ENCODE measurements at regions not wholly inside any gene's neighbourhood (a gene's known extent, or its start where the extent isn't known, plus 50 kb on each side); places are given as distances from the start of the nearest gene placed in this dataset.

GRCh38 chr4:151618858-151619257, 141.9 kb downstream of the GATB start:
- TF ChIP-seq, protein P1, sequence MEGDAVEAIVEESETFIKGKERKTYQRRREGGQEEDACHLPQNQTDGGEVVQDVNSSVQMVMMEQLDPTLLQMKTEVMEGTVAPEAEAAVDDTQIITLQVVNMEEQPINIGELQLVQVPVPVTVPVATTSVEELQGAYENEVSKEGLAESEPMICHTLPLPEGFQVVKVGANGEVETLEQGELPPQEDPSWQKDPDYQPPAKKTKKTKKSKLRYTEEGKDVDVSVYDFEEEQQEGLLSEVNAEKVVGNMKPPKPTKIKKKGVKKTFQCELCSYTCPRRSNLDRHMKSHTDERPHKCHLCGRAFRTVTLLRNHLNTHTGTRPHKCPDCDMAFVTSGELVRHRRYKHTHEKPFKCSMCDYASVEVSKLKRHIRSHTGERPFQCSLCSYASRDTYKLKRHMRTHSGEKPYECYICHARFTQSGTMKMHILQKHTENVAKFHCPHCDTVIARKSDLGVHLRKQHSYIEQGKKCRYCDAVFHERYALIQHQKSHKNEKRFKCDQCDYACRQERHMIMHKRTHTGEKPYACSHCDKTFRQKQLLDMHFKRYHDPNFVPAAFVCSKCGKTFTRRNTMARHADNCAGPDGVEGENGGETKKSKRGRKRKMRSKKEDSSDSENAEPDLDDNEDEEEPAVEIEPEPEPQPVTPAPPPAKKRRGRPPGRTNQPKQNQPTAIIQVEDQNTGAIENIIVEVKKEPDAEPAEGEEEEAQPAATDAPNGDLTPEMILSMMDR (IDR thresholded peaks at IDR 0.05; ENCODE audit: poor library complexity) = no peak
- TF ChIP-seq EZH2 (IDR thresholded peaks at IDR 0.05; ENCODE audit: borderline replicate concordance) = no peak
- TF ChIP-seq EZH2phosphoT487 (IDR thresholded peaks at IDR 0.05; ENCODE audit: low read depth, severe bottlenecking, unreplicated experiment) = no peak
